HCT116 (cell line): ENCODE measurements at regions not wholly inside any gene's neighbourhood (a gene's known extent, or its start where the extent isn't known, plus 50 kb on each side); places are given as distances from the start of the nearest gene placed in this dataset.

Source experiments
- EZH2 ChIP-seq: fragments of 200-600 bp; sonication (generic); IDR thresholded peaks from 2 replicates; pipeline ENCODE4 v1.6.1; 2017; ENCODE audit warnings: antibody characterized with exemption, mixed run types
- MAX ChIP-seq: IDR thresholded peaks from 2 replicates; pipeline ENCODE4 v1.6.1; 2012
- POLR2A ChIP-seq: IDR thresholded peaks from 2 replicates; pipeline ENCODE4 v1.7.0; 2011; ENCODE audit warnings: borderline replicate concordance; ENCODE audit not compliant: insufficient read depth, insufficient read length; ENCODE audit errors: extremely low read depth
- POLR2AphosphoS5 ChIP-seq: IDR thresholded peaks from 2 replicates; pipeline ENCODE4 v1.6.1; 2011; ENCODE audit warnings: mild to moderate bottlenecking, low read depth, low read length, moderate library complexity
- RAD21 ChIP-seq: IDR thresholded peaks from 2 replicates; pipeline ENCODE4 v1.6.1; 2012; ENCODE audit warnings: low read depth, mild to moderate bottlenecking

GRCh38 chr10:130889240-130889639, 422.3 kb downstream of the TCERG1L start:
- no peak for TF ChIP-seq MAX
- no peak for TF ChIP-seq POLR2A
- no peak for TF ChIP-seq RAD21
- no peak for TF ChIP-seq POLR2AphosphoS5
- TF ChIP-seq EZH2 = no peak
